T-helper 1 cell treated with Interleukin-12 subunit alpha and Interleukin-12 subunit beta and Interleukin-4 antibody, amounts not matched to agents 30 ng/mL and 1 ng/mL, for 36 hours (primary cell): ENCODE measurements at regions not wholly inside any gene's neighbourhood (a gene's known extent, or its start where the extent isn't known, plus 50 kb on each side); places are given as distances from the start of the nearest gene placed in this dataset.

Experiments used
- intact Hi-C: fragments of 100-400 bp; cut with micrococcal nuclease; formaldehyde crosslinking; loops from one replicate; pipeline ENCODE4 v1.15.1; 2024

DNA sequence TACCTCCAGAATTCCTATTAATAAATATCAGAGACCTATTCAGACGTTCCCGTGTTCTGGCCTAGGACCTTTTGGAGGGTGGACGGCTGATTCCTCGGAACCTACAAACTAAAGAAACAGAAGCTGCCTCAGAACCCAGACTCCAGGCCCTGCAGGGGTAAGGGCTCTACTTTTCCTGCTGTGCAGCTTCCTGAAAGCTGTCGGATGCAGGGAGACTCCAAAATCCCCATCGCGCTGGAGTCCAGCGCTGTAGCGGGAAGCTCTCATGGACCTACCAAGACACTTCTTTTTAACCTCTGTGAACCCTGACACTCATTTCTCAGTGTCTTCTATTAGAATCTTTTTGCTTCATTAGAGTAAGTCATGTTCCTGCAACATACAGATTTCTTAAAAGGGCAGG, 244.5 kb upstream of the PITRM1 start:
- intact Hi-C loops: no loop called here

DNA sequence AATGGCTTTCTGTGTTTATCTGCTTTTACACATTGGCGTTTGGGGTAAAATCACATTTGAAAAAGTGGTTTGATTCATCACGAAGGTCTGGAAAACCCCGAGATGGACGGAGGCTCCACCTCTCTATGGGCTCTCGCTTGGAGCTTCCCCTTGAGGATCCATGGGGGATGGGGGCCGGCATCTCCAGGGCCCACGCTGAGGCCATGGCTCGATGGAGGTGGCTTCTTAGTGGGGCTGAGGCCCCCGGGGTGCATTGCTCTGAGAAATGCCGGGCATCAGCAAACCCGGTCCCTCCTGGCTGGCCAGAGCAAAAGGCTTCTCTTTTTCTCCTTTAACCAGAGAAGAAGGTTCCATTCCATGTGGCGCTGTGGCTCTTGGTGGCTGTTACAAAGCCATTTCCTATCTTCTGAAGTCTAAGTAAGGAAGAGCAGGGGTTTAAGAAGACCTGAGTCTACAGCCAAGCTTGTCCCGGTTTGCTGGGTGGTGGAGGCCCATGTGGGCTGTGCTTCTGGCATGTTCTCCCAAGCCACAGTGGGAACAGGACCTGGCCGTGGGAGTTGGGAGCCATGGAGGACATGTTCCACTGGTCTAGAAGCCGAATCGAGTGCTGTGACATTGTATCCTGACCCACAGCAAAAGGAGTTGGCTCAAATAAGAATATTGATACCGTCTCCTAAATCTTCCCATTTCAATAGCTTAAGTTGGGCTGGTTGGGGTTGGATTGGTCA, 243.5 kb upstream of the PITRM1 start:
- intact Hi-C loops: no loop called here

- intact Hi-C loops: no loop called here
These were observed 242.6 kb upstream of the PITRM1 start for GRCh38 chr10:3415038-3415736.

GRCh38 chr10:3414667-3415023, 242.1 kb upstream of the PITRM1 start:
- intact Hi-C loops: no loop called here

DNA sequence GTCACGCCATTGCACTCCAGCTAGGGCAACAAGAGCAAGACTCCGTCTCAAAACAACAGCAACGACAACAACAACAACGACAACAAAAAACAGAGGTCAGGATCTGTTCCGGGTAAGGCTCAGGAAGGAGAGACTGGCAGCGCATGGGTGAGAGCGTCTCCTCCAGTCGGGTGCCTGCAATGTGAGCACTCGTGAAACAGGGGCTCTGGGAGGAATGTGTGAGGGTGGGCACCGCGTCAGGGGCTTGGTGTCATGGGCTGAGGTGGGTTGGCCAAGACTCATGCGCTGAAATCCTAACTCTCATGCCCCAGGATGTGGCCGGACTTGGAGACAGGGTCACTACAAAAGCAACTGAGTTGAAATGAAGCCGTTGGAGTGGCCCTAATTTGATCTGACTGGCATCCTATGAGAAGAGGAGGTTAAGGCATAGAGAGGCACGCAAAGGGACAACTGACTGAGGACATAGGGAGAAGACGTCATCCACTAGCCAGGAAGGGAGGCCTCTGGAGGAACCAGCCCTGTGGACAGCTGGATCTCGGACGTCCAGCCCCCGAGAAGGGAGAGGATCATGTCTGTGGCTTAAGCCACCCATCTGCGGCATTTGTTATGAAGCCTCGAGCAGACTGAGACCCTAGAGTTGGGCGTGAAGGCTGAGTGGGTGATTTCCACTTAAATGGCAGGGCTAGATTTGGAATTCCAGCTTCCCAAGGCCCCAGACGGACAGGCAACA, 241.5 kb upstream of the PITRM1 start:
- intact Hi-C loops: no loop called here

DNA sequence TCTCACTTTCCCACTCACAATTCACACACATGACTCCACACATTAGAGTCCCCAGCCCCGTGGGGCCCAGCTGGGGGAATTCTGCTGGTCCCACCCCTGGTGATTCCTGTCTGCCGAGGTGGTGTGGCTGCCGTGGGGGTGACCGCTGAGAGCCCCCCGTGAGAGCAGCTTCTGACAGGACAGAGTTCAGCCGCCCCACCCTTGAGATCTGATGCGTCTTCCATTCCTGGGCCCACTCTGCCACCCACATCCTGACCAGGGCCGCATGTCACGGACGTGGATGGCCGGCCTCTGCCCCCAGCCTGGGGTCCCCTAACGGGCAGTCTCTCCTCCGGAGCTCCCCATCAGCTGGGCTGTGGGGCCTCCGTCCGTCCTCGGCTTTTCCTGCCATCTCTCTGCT, 240.1 kb upstream of the PITRM1 start:
- intact Hi-C loops: no loop called here

GRCh38 chr10:3412071-3412582, 239.5 kb upstream of the PITRM1 start:
- intact Hi-C loops: no loop called here

DNA sequence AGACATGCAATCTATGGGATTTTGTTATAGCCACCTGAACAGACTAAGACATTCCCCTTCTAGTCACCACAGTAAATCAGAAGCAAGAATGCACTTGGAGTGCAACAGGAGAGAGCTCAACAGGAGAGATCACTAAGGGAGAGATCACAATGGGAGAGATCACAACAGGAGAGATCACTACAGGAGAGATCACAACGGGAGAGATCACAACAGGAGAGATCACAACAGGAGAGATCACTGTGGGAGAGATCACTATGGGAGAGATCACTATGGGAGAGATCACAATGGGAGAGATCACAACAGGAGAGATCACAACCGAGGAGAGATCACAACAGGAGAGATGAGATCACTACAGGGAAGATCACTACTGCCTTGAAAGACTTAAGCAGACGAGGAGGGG, 238.5 kb upstream of the PITRM1 start:
- intact Hi-C loops: no loop called here

DNA sequence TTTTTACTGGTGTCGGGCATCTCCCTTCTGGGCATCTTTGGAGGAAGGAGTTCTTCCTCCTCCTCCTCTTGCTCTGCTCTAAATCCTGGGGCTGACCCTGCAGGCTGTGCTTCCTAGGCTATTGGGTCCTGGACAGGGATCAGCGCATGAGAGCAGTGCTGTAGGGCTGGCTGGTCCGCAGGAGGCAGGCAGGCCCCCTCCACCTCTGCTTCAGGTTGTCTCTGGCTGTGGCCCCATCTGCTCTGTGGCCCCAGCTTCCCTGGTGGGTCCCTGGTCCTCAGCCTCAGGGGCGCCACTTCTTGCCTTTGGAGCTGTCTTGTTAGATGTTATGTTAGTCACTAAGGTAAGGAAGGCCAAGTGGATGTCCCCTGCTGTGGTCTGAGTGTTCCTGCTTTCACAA, 237.3 kb upstream of the PITRM1 start:
- intact Hi-C loops: no loop called here

DNA sequence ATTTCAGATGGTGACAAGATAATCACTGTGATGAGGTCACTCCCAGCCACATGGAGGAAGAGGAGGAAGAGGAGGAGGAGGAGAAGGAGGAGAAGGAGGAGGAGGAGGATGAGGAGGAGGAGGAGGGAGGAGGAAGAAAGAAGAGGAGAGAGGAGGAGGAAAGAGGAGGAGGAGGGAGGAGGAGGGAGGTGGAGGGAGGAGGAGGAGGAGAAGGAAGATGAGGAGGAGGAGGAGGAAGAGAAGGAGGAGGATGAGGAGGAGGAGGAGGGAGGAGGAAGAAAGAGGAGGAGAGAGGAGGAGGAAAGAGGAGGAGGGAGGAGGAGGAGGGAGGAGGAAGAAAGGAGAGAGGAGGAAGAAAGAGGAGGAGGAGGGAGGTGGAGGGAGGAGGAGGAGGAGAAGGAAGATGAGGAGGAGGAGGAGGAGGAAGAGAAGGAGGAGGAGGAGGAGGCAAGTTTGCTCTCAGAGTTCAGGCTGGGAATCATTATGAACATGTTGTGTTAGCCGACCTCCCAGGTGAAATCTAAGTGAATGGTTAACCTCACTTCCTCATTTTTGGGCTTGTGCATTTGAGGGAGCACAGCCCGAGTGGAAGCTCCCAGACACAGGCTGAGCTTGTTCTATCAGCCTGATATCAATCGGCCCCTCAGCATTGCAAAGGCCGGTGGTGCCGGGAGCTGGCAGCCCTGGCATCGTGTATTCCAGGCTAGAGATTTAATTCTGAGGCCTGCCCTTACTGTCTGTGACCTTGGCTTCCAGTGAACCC, 236.2 kb upstream of the PITRM1 start:
- intact Hi-C loops: no loop called here

DNA sequence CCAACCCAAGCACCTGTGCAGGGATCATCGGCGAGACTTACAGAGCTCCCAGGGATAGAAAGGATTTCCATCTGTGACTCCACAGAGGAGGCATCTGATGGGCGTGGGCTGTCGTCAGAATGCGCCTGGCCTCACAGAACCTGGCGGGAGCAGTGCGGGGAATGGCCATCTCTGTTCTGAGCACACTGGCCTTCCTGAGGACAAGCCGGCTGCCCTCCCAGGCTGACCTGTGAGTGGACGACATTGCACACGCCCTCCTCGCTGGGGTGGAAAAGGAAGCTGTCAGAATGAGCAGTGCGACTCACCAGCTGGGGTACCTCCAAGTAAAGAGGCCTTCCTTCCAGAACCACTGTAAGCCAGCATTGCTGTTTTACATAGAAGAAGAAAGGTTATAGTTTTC, 234.6 kb upstream of the PITRM1 start:
- intact Hi-C loops: no loop called here

DNA sequence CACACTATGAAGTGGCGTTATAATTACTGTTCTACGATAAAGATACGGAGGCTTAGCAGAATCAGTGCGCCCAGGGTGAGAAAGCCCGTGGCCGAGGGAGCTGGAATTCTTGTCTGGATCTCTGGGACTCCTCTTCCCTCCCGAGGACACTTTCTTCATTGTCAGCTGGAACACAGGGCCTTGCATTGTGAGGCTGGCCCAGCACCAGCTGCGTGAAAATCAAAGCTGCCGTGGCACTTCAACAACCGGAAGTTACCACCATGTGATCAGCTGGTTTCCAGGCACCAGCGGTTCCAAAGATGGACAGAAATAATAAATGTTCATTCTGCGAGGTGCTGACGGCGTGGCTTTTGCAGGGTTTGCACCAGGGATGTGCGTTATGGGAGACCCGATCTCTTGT, 234.0 kb upstream of the PITRM1 start:
- intact Hi-C loops: no loop called here

DNA sequence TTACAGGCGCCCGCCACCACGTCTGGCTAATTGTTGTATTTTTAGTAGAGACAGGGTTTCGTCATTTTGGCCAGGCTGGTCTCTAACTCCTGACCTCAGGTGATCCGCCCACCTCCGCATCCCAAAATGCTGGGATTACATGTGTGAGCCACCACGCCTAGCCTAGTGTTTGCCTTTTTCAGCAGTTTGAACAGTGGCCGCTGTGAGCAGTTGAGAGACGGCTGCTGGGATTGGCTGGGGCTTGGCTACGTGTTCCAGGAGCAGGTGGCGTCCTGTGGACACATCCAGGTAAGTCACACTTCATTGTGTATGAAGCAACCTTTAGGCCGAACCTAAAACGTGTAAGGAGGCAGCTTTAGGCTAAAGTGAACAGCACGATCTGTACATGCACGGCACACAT, 231.8 kb upstream of the PITRM1 start:
- intact Hi-C loops: no loop called here

DNA sequence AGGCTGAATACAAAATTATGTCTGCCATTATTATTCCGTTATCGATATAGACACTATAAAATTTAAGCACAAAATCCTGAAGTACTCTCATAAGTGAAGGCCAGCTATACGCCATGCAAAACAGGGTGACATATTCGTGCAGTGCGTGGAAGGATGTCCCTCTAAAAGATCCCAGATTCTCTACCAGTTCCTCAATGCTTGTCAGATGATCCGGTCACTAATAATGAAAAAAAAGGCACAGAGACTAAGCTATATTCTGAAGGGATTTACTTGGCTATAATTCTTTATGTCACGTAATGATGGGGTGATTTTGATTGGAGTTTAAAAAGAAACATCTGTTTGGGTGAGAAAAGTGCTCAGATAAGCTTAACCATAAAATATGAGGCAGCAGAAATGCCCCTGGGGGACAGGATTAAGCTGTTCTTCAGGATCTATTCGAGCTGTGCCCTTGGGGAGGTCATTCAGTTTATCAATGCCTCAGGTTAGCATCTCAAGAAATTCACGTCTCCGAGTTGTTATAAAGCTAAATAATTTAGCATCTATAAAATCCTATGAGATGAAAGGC, 229.7 kb upstream of the PITRM1 start:
- intact Hi-C loops: no loop called here

- intact Hi-C loops: no loop called here
These were observed 228.9 kb upstream of the PITRM1 start for GRCh38 chr10:3401491-3401938.

GRCh38 chr10:3400348-3400747, 227.8 kb upstream of the PITRM1 start:
- intact Hi-C loops: no loop called here

DNA sequence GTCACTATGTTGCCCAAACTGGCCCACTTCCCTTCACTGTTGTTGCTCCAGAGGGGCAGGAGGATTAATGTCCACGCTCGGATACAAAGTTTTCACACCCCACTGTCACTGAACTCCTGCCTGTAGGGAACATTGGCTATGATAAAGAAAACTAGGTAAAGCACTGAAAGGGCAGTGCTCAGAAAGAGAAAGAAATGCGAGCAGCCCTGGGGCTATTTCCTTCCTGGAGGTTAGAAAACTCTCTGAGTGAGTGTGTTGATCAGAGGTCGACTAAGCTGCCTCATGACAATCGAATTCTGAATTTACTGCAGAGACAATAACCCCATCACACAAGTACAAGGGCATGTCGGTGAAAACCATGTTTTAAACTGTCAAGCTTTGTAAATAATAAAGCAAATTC, 227.2 kb upstream of the PITRM1 start:
- intact Hi-C loops: no loop called here

GRCh38 chr10:3398825-3399646, 226.5 kb upstream of the PITRM1 start:
- intact Hi-C loops: no loop called here

- intact Hi-C loops: no loop called here
These were observed 225.3 kb upstream of the PITRM1 start for GRCh38 chr10:3397846-3398245.

DNA sequence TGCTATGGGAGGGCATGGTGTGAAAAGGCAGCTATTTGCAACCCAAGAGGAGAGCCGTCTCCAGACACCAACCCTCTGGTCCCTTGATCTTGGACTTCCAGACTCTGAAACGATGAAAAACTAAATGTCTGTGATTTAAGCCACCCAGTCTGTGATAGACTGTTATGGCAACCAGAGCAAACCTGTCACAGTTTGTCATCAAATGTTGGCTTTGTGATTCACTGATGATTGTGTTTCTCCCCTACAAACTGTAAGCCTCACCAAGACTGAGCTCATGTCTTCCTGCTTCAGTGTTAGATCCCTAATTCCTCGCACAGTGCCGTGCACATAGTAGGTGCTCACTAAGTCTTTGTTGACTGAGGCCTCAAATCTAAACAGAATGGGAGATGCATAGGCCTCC, 224.6 kb upstream of the PITRM1 start:
- intact Hi-C loops: no loop called here
